ENCODE measurements at regions not wholly inside any gene's neighbourhood (a gene's known extent, or its start where the extent isn't known, plus 50 kb on each side); places are given as distances from the start of the nearest gene placed in this dataset.

GRCh38 chr12:107467716-107468115 is 217.9 kb upstream of the PWP1 start:
- no peak for TF ChIP-seq CTCF (conservative IDR thresholded peaks at IDR 0.05 in 1 of 2, IDR thresholded peaks at IDR 0.05 in 1 of 2; ENCODE audit: low read depth in 1 of 2, low read length in 2 of 2)
- no peak for TF ChIP-seq EZH2 (IDR thresholded peaks at IDR 0.05; ENCODE audit: low read length, missing control alignments)

All from fibroblast of lung (primary cell).